Esophagus muscularis mucosa (tissue), 4 donors: ENCODE measurements at regions not wholly inside any gene's neighbourhood (a gene's known extent, or its start where the extent isn't known, plus 50 kb on each side); places are given as distances from the start of the nearest gene placed in this dataset.

Experiments
- DNase-seq: peaks from one replicate; pipeline ENCODE4 v3.0.0-alpha.2; 2017; ENCODE audit errors: extremely low spot score
- H3K27ac ChIP-seq, 4 donors: fragments of 200-600 bp; sonication (generic); replicated peaks in 1 of 4; 1 replicate in 3 of 4; 2 replicates in 1 of 4; pipeline ENCODE4 v1.5.1; 2016 to 2019; ENCODE audit warnings: mild to moderate bottlenecking in 1 of 4
- H3K27me3 ChIP-seq, 4 donors: fragments of 200-600 bp; sonication (generic); one replicate each; pipeline versions ENCODE4 v1.5.1 to v1.6.0; 2016 to 2019
- H3K36me3 ChIP-seq, 4 donors: fragments of 200-600 bp; sonication (generic); one replicate each; pipeline ENCODE4 v1.5.1; 2016 to 2019
- H3K4me1 ChIP-seq, 4 donors: fragments of 200-600 bp; sonication (generic); one replicate each; pipeline ENCODE4 v1.5.1; 2016 to 2019
- H3K4me3 ChIP-seq, 4 donors: fragments of 200-600 bp; sonication (generic); 1 replicate in 2 of 4; 2 replicates in 2 of 4; pipeline ENCODE4 v1.5.1; 2016 to 2019; ENCODE audit warnings: mild to moderate bottlenecking in 4 of 4, moderate library complexity in 1 of 4
- H3K9me3 ChIP-seq, 4 donors: fragments of 200-600 bp; sonication (generic); 1 replicate in 3 of 4; 2 replicates in 1 of 4; pipeline ENCODE4 v1.5.1; 2016 to 2019
- EP300 ChIP-seq: sonication (generic); formaldehyde crosslinking; IDR thresholded peaks from one replicate; pipeline ENCODE4 v1.6.1; 2017; ENCODE audit warnings: antibody characterized with exemption
- POLR2A ChIP-seq: fragments of 450-650 bp; IDR thresholded peaks from one replicate; pipeline ENCODE4 v1.6.1; 2017; ENCODE audit warnings: antibody characterized with exemption, moderate library complexity, mild to moderate bottlenecking, low read depth
- POLR2AphosphoS5 ChIP-seq, 2 donors: sonication (generic); formaldehyde crosslinking; IDR thresholded peaks; one replicate each; pipeline ENCODE4 v1.6.1; 2017; ENCODE audit warnings: antibody characterized with exemption in 2 of 2
- WGBS: methylation state at CpG from one replicate; pipeline ENCODE4 v1.1.5; 2018; 5-methylcytosine and 5-hydroxymethylcytosine counted together
- intact Hi-C: fragments of 100-400 bp; cut with DNase I; formaldehyde crosslinking; loops from one replicate; pipeline ENCODE4 v1.15.1; 2023
- TF ChIP-seq, protein P1 (sequence below), 3 experiments: fragments of 200-600 bp in 2 of 3; fragments of 450-650 bp in 1 of 3; sonication (generic) in 2 of 3; IDR thresholded peaks; one replicate each; pipeline ENCODE4 v1.5.1; 2017 to 2019; ENCODE audit warnings: antibody characterized with exemption in 3 of 3, mild to moderate bottlenecking in 2 of 3, moderate library complexity in 1 of 3

DNA sequence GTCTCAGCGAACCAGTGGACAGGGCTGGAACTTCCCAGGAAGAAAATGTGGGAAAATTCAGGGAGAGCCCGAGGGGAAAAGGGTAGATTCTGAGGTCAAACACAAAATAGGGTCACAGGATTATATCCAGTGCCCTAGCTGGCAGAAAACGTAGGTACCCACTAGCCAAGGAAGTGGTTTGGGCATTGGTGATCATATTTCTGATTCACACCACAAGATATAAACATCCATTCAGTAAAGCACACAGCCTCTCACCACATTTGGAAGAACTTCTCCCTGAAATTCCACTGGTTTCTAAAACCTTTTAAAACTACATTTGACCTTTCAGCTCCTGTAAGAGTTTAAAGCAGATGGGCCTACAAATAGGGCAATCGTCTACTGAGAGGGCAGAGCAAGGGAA lies 186.9 kb downstream of the TTC32 start:
- Histone ChIP-seq H3K4me3 (no peak overlapping the region), H3K27me3 (no peaks in the 10 kb centered on the region), H3K4me1 (peaks cover 0 to 21% (median 11%) of the 10 kb centered on the region in 4 donors), H3K9me3 (no peaks in the 10 kb centered on the region), H3K27ac (no peak overlapping the region), H3K36me3 (no peaks in the 10 kb centered on the region)
- TF ChIP-seq POLR2AphosphoS5 (IDR thresholded peaks at IDR 0.05) = no peak
- no peak for TF ChIP-seq EP300
- no peak for TF ChIP-seq POLR2A
- TF ChIP-seq, protein P1, sequence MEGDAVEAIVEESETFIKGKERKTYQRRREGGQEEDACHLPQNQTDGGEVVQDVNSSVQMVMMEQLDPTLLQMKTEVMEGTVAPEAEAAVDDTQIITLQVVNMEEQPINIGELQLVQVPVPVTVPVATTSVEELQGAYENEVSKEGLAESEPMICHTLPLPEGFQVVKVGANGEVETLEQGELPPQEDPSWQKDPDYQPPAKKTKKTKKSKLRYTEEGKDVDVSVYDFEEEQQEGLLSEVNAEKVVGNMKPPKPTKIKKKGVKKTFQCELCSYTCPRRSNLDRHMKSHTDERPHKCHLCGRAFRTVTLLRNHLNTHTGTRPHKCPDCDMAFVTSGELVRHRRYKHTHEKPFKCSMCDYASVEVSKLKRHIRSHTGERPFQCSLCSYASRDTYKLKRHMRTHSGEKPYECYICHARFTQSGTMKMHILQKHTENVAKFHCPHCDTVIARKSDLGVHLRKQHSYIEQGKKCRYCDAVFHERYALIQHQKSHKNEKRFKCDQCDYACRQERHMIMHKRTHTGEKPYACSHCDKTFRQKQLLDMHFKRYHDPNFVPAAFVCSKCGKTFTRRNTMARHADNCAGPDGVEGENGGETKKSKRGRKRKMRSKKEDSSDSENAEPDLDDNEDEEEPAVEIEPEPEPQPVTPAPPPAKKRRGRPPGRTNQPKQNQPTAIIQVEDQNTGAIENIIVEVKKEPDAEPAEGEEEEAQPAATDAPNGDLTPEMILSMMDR (IDR thresholded peaks at IDR 0.05) = no peak
- no peak for DNase-seq
- intact Hi-C loops = loop anchor here (10.0 kb wide), 1 partner anchor 60 kb away; no protein-coding TSS in a partner anchor
- WGBS = 88% methylated on average over 4 of the region's 4 CpGs

DNA sequence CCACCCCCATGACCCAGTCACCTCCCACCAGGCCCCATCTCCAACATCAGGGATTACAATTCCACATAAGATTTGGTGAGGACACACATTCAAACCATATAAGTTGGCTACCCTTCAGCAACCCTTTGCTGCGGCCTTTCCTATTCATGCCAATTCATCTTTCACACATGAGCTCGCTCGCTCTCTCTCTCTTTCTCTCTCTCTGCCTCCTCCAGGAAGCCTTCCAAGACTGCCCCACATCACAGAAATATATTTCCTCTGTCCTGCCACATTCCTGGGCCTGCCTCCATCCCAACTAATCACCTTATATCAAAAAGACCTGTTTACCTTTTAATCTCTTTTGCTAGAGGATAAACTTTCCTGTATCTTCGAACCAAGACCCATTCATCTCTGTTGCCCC lies 188.9 kb downstream of the TTC32 start:
- WGBS = 90% methylated on average over 4 of the region's 4 CpGs
- Histone ChIP-seq H3K4me3 (no peak overlapping the region), H3K9me3 (no peaks in the 10 kb centered on the region), H3K4me1 (peaks cover 0 to 19% (median 11%) of the 10 kb centered on the region in 4 donors), H3K36me3 (no peaks in the 10 kb centered on the region), H3K27ac (no peak overlapping the region), H3K27me3 (no peaks in the 10 kb centered on the region)
- DNase-seq = no peak
- TF ChIP-seq EP300 (no peak), POLR2AphosphoS5 (IDR thresholded peaks at IDR 0.05) (no peak), POLR2A (no peak)
- TF ChIP-seq, protein P1 (IDR thresholded peaks at IDR 0.05) = no peak
- intact Hi-C loops = loop anchor here (10.0 kb wide), 1 partner anchor 58 kb away; no protein-coding TSS in a partner anchor

DNA sequence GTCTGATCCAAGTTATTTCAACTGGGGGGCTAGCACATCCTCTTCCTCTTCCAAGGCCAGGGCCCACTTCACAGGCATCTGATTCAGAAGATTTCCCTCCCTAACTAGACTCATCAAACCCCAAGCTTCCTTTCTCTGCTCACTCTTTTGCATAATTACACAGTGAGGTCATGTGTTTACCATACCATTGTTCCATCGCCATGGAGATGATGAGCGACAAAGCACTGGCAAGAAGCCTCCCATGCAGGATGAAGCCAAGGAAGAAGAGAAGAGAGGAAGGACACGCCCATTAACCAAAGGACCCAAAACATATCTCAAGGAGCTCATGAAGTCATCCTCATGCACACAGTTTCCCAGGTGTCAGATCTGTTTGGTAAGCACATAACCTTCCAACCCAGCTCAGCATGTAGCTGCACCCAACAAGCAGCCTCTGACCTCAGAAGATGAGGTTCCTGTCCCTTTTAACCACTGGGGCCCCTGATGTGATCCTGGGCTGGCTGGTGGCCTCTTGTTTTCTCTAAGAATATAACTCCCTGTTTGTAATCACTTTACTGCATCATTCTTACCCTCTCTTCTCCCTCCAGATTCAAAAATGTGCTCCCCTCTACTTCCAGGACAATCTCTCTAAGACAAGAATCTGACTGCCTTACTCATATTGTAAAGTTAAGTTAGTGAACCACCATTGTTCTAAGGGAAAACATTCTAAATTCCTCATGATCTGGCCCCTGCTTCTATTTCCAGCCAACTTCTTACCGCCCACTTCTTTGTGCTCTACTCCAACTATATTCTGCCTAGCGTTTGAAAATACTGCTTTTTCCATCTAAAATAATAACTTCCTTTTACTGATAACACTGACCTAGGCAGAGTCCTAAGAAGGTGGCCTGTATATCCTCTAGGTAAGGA lies 190.1 kb downstream of the TTC32 start:
- no peaks in the 10 kb centered on the region for H3K36me3 ChIP-seq
- intact Hi-C loops = loop anchor here (10.0 kb wide), 1 partner anchor 57 kb away; no protein-coding TSS in a partner anchor
- H3K27me3 ChIP-seq = no peaks in the 10 kb centered on the region
- no peaks in the 10 kb centered on the region for H3K9me3 ChIP-seq
- peak overlapping the region in 2 of 4 donors; percentile 5 to 26 for H3K27ac ChIP-seq
- H3K4me3 ChIP-seq = no peak overlapping the region
- no peak for DNase-seq
- WGBS = 36% methylated on average over 5 of the region's 5 CpGs
- H3K4me1 ChIP-seq = peaks cover 0 to 10% (median 8%) of the 10 kb centered on the region in 4 donors
- TF ChIP-seq EP300 = no peak
- TF ChIP-seq POLR2AphosphoS5 (IDR thresholded peaks at IDR 0.05) = peak; percentile 43 to 53
- no peak for TF ChIP-seq POLR2A
- TF ChIP-seq, protein P1 (IDR thresholded peaks at IDR 0.05) = no peak

DNA sequence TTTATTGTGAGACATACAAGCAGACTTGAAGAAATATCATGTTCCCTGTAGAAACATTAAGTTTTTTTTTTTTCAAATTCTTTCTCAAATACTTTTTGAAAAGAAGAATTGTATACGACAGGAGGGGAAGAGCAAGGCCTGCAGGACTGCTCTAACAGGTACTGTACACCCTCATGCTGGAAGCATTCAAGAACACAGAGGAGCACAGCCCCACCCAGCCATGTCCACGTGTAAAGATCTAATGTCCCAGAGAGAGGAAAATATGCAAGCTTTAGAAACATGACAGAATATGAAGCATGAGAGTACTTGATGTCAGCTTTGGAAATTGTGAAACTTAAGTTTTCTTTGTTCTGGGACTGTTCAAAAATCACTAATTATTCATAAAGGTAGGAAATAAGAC lies 191.6 kb downstream of the TTC32 start:
- Histone ChIP-seq H3K36me3 (no peaks in the 10 kb centered on the region), H3K9me3 (no peaks in the 10 kb centered on the region), H3K27ac (no peak overlapping the region), H3K4me3 (no peak overlapping the region), H3K4me1 (peaks cover 0 to 10% (median 8%) of the 10 kb centered on the region in 4 donors), H3K27me3 (no peaks in the 10 kb centered on the region)
- DNase-seq = no peak
- intact Hi-C loops = loop anchor here (10.0 kb wide), 1 partner anchor 55 kb away; no protein-coding TSS in a partner anchor
- 69% methylated on average over 2 of the region's 2 CpGs for WGBS
- no peak for TF ChIP-seq EP300
- no peak for TF ChIP-seq POLR2A
- no peak for TF ChIP-seq POLR2AphosphoS5 (IDR thresholded peaks at IDR 0.05)

DNA sequence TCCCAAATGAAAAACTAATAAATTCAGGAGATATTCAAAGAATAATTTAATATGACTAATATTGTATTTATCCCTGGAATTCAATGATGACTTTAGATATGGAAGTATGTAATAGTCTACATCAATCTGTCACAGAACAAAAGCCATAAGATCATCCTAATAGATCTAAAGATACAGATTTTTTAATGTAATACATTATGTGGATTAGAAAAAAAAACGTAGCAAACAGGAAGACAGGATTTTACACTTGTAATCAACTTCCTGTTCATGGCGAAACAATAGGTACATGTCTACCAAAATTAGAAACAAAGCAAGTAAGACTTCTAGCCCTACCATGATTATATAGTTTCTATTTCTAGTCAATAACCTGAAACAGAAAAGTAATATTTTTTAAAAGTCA lies 192.2 kb downstream of the TTC32 start:
- no peak for DNase-seq
- no peaks in the 10 kb centered on the region for H3K9me3 ChIP-seq

More for the DNA sequence above, 192.2 kb downstream of the TTC32 start:
- Histone ChIP-seq H3K27ac (no peak overlapping the region), H3K27me3 (no peaks in the 10 kb centered on the region), H3K4me3 (no peak overlapping the region), H3K4me1 (peaks cover 0 to 10% (median 8%) of the 10 kb centered on the region in 4 donors), H3K36me3 (no peaks in the 10 kb centered on the region)
- TF ChIP-seq POLR2AphosphoS5 (IDR thresholded peaks at IDR 0.05) = no peak
- TF ChIP-seq, protein P1 (IDR thresholded peaks at IDR 0.05) = no peak
- TF ChIP-seq POLR2A = no peak
- no peak for TF ChIP-seq EP300
- WGBS = 66% methylated on average over 2 of the region's 2 CpGs
- intact Hi-C loops = no loop called here
